CD14-positive monocyte (primary cell): ENCODE measurements at regions not wholly inside any gene's neighbourhood (a gene's known extent, or its start where the extent isn't known, plus 50 kb on each side); places are given as distances from the start of the nearest gene placed in this dataset.

Experiments used
- DNase-seq, 3 donors: peaks; one replicate each; pipeline ENCODE4 v3.0.0-alpha.2; 2011 to 2022
- H2AFZ ChIP-seq: 2 replicates; pipeline ENCODE4 v1.6.0; 2012; ENCODE audit warnings: mild to moderate bottlenecking, low read depth, low read length, inconsistent platforms; ENCODE audit not compliant: insufficient read depth, poor library complexity, severe bottlenecking
- H3K27ac ChIP-seq, 2 donors: 1 replicate in 1 of 2; 2 replicates in 1 of 2; pipeline ENCODE4 v1.5.1; 2012 to 2013; ENCODE audit warnings: low read length in 2 of 2, control low read depth in 1 of 2, inconsistent platforms in 1 of 2, low read depth in 1 of 2, mild to moderate bottlenecking in 1 of 2
- H3K27me3 ChIP-seq, 2 donors: one replicate each; pipeline versions ENCODE4 v1.6.0 to v1.6.1; 2011 to 2013; ENCODE audit warnings: low read length in 2 of 2; ENCODE audit not compliant: control insufficient read depth in 2 of 2, insufficient read depth in 2 of 2
- H3K36me3 ChIP-seq, 2 donors: replicated peaks in 1 of 2; 1 replicate in 1 of 2; 2 replicates in 1 of 2; pipeline versions ENCODE4 v1.5.1 to v1.6.1; 2012 to 2013; ENCODE audit warnings: low read length in 2 of 2, control low read depth in 1 of 2, inconsistent platforms in 1 of 2, mild to moderate bottlenecking in 1 of 2; ENCODE audit not compliant: insufficient read depth in 2 of 2, control insufficient read depth in 1 of 2
- H3K4me1 ChIP-seq, 2 donors: 1 replicate in 1 of 2; 2 replicates in 1 of 2; pipeline versions ENCODE4 v1.5.1 to v1.6.1; 2012 to 2013; ENCODE audit warnings: low read length in 2 of 2, control low read depth in 1 of 2, inconsistent platforms in 1 of 2, mild to moderate bottlenecking in 1 of 2, moderate library complexity in 1 of 2; ENCODE audit not compliant: insufficient read depth in 2 of 2, control insufficient read depth in 1 of 2
- H3K4me2 ChIP-seq: replicated peaks from 2 replicates; pipeline ENCODE3; 2012; ENCODE audit warnings: low read length, moderate library complexity, mild to moderate bottlenecking; ENCODE audit not compliant: poor library complexity, severe bottlenecking; ENCODE audit errors: extremely low read depth
- H3K4me3 ChIP-seq, 3 experiments: fragments of 200-600 bp in 1 of 3; sonication (generic) in 1 of 3; replicated peaks in 1 of 3; 1 replicate in 2 of 3; 2 replicates in 1 of 3; pipeline ENCODE4 v1.5.1; 2011 to 2013; ENCODE audit warnings: low read length in 3 of 3, mild to moderate bottlenecking in 3 of 3, control low read depth in 2 of 3, low read depth in 2 of 3, inconsistent platforms in 1 of 3, moderate library complexity in 1 of 3
- H3K79me2 ChIP-seq: 2 replicates; pipeline ENCODE4 v1.6.0; 2012; ENCODE audit warnings: mild to moderate bottlenecking, control low read depth, inconsistent platforms, low read length, moderate library complexity; ENCODE audit not compliant: insufficient read depth
- H3K9ac ChIP-seq: 2 replicates; pipeline ENCODE4 v1.6.0; 2017; ENCODE audit warnings: low read length, mild to moderate bottlenecking; ENCODE audit not compliant: insufficient read depth, poor library complexity, severe bottlenecking
- H3K9me3 ChIP-seq, 2 donors: replicated peaks in 1 of 2; 1 replicate in 1 of 2; 2 replicates in 1 of 2; pipeline versions ENCODE4 v1.5.1 to v1.6.1; 2012 to 2013; ENCODE audit warnings: low read length in 2 of 2, control low read depth in 1 of 2; ENCODE audit not compliant: control insufficient read depth in 1 of 2, insufficient read depth in 1 of 2
- H4K20me1 ChIP-seq: 2 replicates; pipeline ENCODE4 v1.6.0; 2012; ENCODE audit warnings: mild to moderate bottlenecking, low read length, control low read depth, moderate library complexity; ENCODE audit not compliant: insufficient read depth
- H3K27ac Mint-ChIP-seq, 7 donors: one replicate each; pipeline ENCODE4 v1.8.0; 2020; ENCODE audit warnings: mild to moderate bottlenecking in 7 of 7, mixed read lengths in 7 of 7, moderate library complexity in 6 of 7, inconsistent platforms in 2 of 7
- H3K27me3 Mint-ChIP-seq, 3 donors: one replicate each; pipeline ENCODE4 v1.8.0; 2021 to 2022; ENCODE audit warnings: low read depth in 3 of 3, mild to moderate bottlenecking in 3 of 3, mixed read lengths in 3 of 3, moderate library complexity in 3 of 3, inconsistent platforms in 1 of 3
- H3K36me3 Mint-ChIP-seq, 2 donors: one replicate each; pipeline ENCODE4 v1.8.0; 2020; ENCODE audit warnings: mixed read lengths in 2 of 2, inconsistent platforms in 1 of 2, mild to moderate bottlenecking in 1 of 2
- H3K4me1 Mint-ChIP-seq: one replicate; pipeline ENCODE4 v1.8.0; 2020; ENCODE audit warnings: mild to moderate bottlenecking, mixed read lengths
- H3K4me3 Mint-ChIP-seq, 2 donors: one replicate each; pipeline ENCODE4 v1.8.0; 2020; ENCODE audit warnings: mild to moderate bottlenecking in 2 of 2, mixed read lengths in 2 of 2, moderate library complexity in 1 of 2
- H3K9me3 Mint-ChIP-seq, 7 donors: one replicate each; pipeline ENCODE4 v1.8.0; 2020 to 2022; ENCODE audit warnings: mixed read lengths in 7 of 7, mild to moderate bottlenecking in 6 of 7, moderate library complexity in 6 of 7, inconsistent platforms in 2 of 7
- CTCF ChIP-seq: fragments of 200-600 bp; IDR thresholded peaks from one replicate; pipeline ENCODE4 v1.8.0; 2022; ENCODE audit warnings: antibody characterized with exemption, mild to moderate bottlenecking
- WGBS: methylation state at CpG from one replicate; pipeline ENCODE4 v1.1.5; 2013; ENCODE audit warnings: missing lambda C conversion rate; ENCODE audit not compliant: insufficient coverage; 5-methylcytosine and 5-hydroxymethylcytosine counted together
- intact Hi-C, 2 donors: fragments of 100-400 bp; cut with micrococcal nuclease; formaldehyde crosslinking; loops; one replicate each; pipeline versions ENCODE4 v1.15.0 to v1.15.1; 2023

GRCh38 chr5:27814983-27815382 lies 776.6 kb upstream of the CDH9 start:
- Histone ChIP-seq H3K27ac (no peak overlapping the region), H4K20me1 (no peaks in the 10 kb centered on the region), H3K79me2 (no peaks in the 10 kb centered on the region), H2AFZ (no peak overlapping the region), H3K9me3 (peaks cover 7 to 8% of the 10 kb centered on the region in 2 donors), H3K4me3 (no peak overlapping the region), H3K27me3 (no peaks in the 10 kb centered on the region), H3K4me1 (no peaks in the 10 kb centered on the region), H3K36me3 (no peaks in the 10 kb centered on the region), H3K4me2 (no peak overlapping the region), H3K9ac (no peak overlapping the region)
- TF ChIP-seq CTCF = no peak
- intact Hi-C loops = no loop called here
- Mint-ChIP-seq H3K27me3 (no peaks in the 10 kb centered on the region), H3K4me3 (no peak overlapping the region), H3K36me3 (no peaks in the 10 kb centered on the region), H3K27ac (no peak overlapping the region), H3K9me3 (peaks cover 2 to 14% (median 6%) of the 10 kb centered on the region in 7 donors), H3K4me1 (no peaks in the 10 kb centered on the region)
- WGBS = no CpG with 5 or more reads among the region's 1 CpG
- DNase-seq = no peak

GRCh38 chr5:27814286-27814685 lies 775.9 kb upstream of the CDH9 start:
- no peaks in the 10 kb centered on the region for H3K79me2 ChIP-seq
- no peak overlapping the region for H3K4me2 ChIP-seq
- Mint-ChIP-seq H3K27ac (no peak overlapping the region), H3K9me3 (peaks cover 2 to 14% (median 6%) of the 10 kb centered on the region in 7 donors), H3K4me1 (no peaks in the 10 kb centered on the region), H3K36me3 (no peaks in the 10 kb centered on the region), H3K27me3 (no peaks in the 10 kb centered on the region), H3K4me3 (no peak overlapping the region)
- H3K9ac ChIP-seq = no peak overlapping the region
- no peak for TF ChIP-seq CTCF
- no peak overlapping the region for H3K27ac ChIP-seq
- no peak for DNase-seq
- no peak overlapping the region for H2AFZ ChIP-seq
- H3K27me3 ChIP-seq = no peaks in the 10 kb centered on the region
- no peaks in the 10 kb centered on the region for H4K20me1 ChIP-seq
- intact Hi-C loops = no loop called here
- H3K4me1 ChIP-seq = no peaks in the 10 kb centered on the region
- peaks cover 7 to 8% of the 10 kb centered on the region in 2 donors for H3K9me3 ChIP-seq
- H3K4me3 ChIP-seq = no peak overlapping the region
- WGBS = no CpG with 5 or more reads among the region's 1 CpG
- no peaks in the 10 kb centered on the region for H3K36me3 ChIP-seq
